GM15510 (cell line): ENCODE measurements at regions not wholly inside any gene's neighbourhood (a gene's known extent, or its start where the extent isn't known, plus 50 kb on each side); places are given as distances from the start of the nearest gene placed in this dataset.

Experiments
- POLR2A ChIP-seq: IDR thresholded peaks from 3 replicates; pipeline ENCODE4 v1.6.1; 2011; ENCODE audit warnings: borderline replicate concordance; ENCODE audit not compliant: insufficient read length; ENCODE audit errors: extremely low read depth

DNA sequence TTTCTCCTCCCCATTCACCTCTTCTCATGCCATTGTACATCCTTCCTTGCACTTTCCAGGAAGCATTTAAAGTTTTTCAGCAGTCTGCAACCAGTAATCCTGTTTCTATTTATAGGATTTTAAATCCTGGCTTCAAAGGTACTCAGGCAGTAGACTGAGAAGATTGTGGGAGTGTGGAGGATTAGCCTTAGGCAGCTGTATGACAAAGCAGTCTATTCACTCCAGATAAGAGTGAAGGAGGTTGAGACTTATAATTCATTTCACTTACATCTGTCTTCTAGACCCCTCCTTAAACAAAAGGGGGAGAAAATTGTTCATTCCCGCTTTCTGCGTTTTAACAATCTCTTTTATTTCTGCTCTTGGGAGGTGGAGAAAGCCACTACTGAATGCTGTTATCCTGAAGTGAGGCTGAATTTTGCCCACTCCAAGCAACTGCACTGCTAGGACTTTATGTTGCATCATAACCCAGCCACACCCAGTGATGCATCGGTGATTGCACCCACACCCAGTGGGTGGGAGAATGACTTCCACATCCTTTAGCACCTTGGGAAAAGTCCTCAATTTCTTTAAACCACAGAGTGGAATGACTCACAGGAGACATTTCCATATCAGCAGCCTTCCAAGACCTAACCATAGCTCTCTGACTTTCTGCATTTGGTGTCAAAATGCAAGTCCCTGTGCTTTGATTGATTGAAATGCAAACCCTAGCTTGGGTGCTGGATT lies 382.5 kb upstream of the ATP2B1 start:
- no peak for TF ChIP-seq POLR2A

DNA sequence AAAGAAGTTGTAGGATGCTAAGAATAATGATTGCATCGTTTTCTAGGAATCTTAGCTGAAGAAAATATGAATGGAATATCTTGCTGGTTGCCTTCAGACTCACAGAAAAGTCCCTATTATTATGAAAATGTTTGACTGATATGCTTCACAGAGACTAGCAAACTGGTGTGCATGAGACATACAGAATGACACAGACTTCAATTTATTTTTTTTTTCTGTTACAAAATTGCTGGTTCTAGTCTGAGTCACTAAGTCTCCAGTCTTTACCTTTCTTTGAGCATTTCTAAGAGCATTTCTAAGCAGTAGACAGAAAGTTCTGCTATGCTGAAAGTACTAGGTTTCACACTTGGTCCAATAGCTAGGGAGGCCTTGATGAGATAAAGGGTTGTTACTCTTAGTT lies 377.6 kb upstream of the ATP2B1 start:
- no peak for TF ChIP-seq POLR2A

DNA sequence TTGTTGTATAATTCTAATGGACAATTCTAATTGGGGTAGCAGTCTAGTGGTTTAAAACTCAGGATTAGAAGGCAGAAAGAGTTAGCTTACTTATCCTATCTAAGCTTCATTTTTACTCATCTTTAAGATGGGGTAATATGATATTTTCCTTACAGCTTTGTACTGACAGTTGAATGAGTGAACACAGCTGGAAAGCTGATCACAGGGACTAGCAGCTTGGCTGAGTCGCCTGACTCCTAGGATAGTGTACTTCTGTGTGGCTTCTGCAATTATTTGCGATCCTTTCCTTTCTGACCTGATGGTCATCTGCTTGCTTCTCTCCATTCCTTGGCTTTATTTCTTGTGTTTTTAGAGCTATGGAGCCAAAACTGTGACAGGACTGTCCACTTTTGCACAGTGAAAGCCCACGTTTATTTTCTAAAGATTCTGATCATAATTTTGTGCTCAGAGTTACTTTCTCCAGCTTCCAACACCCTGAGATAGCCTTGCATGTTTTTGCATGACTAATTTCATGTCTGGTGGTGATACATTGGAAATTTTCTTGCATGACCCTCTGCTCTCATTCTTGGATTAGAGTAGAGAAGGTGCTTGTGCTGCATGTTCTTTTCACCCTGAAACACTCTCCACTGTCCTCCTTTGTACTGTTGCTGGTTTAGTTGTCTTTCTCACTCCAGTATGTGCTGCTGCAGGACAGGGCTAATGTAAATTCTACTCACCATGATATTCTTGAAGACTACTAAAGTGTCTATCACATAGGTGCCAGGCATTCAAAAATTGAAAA lies 377.0 kb upstream of the ATP2B1 start:
- TF ChIP-seq POLR2A = no peak

DNA sequence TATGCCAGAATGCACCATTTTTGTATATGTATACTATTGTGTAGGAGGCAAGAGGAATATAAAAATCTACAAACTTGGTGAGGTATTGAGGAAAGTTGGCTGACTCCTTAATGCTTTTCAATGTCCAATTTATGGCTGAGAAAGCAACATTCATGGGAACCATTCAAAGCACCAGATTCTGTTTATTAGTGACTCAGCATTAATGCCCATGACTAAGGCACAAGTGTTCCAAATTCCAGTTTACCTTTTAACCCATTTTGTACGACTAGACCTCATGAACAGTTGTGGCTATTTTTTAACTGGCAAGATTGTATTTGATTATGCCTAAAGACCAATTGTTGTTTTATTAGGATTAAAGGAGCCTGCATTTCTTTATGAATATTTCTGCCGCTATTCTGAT lies 375.4 kb upstream of the ATP2B1 start:
- no peak for TF ChIP-seq POLR2A

DNA sequence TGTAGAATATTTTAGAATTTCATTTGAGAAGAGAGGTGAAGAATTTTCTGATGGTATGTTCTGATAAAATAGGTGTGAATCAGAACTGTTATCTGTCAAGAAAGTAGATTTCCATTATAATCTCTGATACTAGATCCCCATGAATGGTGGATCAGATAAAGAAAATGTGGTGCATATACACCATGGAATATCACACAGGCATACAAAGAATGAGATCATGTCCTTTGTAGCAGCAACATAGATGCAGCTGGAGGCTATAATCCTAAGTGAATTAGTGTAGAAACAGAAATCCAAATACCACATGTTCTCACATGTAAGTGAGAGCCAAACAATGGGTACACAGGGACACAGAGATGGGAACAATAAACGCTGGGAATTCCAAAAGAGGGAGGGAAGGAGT lies 372.0 kb upstream of the ATP2B1 start:
- TF ChIP-seq POLR2A = no peak

DNA sequence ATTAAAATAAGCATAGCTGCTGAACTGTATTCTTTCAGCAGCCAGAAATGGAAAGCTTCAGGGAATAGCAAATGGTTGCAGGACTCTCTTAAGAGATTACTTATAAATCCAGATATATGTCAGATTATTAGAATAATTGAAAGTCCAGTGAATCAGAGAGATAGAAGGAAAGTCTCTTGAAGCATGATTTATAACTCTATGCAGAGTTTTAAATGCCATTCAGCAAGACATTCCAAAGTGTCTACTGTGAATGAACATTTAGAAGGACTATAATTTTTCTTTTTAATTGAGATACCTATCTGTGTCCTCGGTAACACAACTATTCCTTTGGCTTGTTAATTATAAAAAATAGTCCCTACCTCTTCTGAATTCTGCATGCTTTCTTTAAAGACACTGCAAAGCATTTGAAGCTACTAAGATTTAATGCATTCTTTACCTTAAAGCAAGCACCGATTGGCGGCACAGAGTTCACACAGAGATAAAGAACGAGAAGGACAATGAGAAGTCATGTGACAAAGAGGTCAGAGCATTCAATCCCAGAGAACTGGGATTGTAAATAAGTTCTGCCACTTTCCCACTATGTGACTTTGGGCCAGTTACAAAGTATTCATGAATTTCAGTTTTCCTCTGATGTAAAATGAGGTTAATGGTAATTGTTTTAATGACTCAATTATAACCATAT lies 371.0 kb upstream of the ATP2B1 start:
- TF ChIP-seq POLR2A = no peak

DNA sequence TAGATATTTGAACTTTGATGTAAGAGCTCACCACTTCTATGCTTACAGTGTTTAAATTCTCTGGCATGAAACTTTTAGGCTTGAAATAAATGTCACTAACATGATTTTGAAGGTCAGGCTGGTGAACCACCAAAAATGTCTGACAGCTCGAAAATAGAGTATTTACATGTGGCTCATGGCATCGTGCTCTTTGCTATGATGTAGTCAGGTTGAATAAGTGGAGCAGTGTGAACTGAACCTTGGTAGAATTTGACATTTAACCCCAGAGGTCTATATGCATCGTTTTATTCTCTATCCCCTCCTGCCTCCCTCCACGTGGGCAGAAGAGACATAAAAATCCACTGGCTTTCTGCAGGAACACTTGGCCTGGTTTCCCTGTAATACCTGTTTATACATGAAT lies 369.7 kb upstream of the ATP2B1 start:
- no peak for TF ChIP-seq POLR2A

DNA sequence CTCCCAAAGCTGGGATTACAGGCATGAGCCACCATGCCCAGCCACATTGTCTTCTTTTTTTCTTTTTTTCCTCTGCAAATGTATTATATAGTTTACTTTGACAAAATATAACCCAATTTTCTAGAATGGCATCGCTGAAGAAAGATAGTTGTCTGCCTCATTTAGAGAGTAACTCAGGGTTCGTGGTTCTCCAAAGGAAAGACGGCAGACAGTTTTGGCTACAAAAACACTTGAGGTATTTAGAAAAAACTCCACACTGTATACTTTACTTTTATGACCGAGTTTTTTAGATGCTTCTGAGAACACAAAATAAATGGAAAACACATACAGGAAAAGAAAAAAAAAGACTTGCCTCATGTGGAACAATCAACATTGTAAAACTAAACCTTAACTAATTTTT lies 369.1 kb upstream of the ATP2B1 start:
- no peak for TF ChIP-seq POLR2A

DNA sequence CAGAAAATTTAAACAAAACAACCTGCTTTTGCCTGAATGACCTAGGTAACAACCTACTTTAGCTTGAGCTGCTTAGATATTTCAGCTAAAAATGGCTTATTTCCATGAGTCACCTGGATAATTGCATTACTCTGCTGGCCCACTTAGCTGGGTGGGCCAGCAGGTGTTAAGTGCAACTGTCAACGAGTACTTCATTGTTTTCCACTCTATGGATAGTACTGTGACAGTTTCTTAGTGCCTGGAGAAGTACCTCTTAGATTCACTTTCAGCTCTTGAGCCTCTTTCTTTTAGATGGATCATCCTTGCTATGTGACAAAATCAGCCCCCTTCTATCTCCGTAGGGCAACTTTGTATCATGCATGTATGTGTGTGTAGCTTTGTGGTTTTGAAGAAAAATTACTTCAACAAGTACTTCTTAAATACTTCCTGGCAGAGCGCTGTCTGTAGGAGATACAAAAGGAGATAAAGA lies 368.2 kb upstream of the ATP2B1 start:
- TF ChIP-seq POLR2A = no peak

DNA sequence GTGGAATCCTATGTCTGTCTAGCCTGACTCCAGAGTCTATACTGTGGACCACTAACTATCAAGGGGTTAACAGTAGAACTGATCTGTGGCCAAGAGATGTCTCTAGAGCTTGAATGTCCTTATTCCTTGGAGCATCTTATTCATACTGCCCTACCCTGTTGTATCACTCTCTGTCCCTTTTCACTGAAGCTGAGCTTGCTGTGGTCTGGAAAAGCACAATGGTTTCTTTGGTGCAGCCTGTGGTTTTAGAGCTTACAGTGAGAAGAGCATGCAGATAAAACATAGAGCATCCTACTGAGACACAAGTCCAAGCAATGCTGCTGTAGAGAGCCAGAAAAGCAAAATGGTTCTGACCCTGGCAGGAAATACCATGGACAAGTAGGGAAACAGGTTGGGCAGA lies 367.0 kb upstream of the ATP2B1 start:
- TF ChIP-seq POLR2A = no peak

DNA sequence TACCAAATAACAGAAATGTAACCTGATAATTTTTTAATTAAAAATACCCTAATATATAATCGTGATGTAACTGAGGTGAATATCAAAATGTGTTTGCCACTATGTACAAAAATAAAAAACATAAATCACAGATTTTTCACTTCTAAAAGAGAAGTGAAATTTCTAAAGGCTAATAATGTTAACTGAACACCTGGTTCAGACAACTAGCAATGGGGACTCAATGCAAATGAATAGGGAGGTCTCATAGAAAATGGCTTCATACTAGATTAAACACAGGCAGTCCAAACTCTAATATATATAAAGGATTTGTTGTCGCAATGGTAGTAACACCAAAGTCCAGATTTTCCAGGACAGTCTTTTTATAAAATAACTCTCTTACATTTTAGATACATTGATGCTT lies 365.4 kb upstream of the ATP2B1 start:
- TF ChIP-seq POLR2A = no peak

DNA sequence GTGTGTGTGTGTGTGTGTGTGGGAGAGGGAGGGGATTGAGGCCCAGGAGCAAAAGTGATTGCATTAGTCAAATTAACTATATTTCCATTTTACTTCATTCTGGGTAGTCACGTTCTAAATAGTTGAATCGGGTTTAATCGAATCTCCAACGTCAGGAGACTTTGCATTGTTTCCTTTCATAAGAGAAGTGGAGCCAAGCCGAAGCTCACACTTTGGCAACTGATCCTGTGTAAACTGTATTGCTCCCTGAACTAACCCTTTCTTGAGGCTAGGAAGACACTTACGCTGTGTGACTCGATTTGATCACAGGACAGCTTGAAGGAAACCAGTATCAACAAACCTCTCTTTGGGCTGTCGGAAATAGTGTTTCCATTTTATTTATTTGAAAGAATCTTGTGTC lies 363.4 kb upstream of the ATP2B1 start:
- TF ChIP-seq POLR2A = no peak

DNA sequence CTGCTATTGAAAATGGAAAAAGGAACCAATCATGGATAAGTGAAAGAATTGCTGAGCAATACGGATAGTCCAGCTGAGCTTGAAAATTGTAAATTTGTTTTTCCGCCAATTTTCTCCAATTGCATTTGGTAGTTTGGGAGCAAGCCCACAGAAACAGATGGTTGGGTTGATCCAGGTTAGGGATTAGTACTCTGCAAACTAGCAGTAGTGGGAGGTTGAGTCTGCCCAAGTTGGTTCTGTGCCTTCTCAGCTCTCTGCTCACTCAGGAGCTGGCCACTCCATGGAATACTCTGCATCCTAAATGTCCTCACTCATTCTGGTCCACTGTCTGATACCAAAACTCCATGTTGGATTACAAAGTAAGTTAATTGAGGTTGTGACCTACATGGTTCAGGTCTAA lies 361.1 kb upstream of the ATP2B1 start:
- TF ChIP-seq POLR2A = no peak

DNA sequence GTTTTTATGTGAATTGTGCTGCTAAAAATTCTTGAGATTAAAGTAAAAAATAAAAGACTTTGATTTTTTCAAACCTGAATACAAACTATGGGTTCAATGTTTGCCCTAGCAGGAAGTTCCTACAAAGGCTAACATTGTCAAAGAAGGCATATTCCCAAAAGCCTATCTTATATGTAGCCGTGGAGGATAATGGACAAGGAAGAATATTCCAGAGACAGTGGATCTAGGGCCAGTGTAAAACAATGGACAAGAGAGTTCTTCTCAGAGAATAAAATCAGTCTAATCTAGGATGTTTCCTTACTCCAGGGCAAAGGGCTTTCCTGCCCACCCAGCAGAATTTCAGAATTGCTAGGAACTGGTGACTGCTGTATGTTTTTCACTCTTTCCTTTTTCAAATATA lies 359.2 kb upstream of the ATP2B1 start:
- no peak for TF ChIP-seq POLR2A
